ENCODE measurements at regions not wholly inside any gene's neighbourhood (a gene's known extent, or its start where the extent isn't known, plus 50 kb on each side); places are given as distances from the start of the nearest gene placed in this dataset.
"Not testable (repeated sequence)": the region's sequence is repeated elsewhere in the genome, so short reads cannot be mapped to it uniquely, and the experiment has no call there.

- no peak for DNase-seq
Measured at GRCh38 chr3:125645616-125646015, 50.3 kb upstream of the OSBPL11 start.

DNA sequence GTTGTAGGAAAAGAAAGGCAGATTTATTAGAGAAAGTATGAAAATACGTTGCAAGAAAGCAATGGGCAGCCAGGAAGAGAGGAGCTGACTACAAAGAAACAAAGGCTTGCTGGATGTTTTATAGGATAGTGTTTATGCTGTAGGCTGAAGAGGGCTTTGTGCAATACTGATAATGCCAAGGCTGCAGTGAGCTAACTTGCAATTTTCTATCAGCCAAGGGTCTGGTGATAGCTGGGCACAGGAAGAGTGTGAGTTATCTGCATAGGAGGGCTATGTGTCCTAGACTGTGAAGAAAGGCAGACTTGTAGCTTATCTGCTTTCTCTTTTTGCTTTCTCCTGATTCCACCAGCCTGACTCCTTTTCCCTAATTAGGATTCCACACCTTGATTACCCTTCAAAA is 51.3 kb upstream of the OSBPL11 start:
- DNase-seq, result no peak

- no peak for DNase-seq
Measured at GRCh38 chr3:125647318-125648014, 52.2 kb upstream of the OSBPL11 start.

DNA sequence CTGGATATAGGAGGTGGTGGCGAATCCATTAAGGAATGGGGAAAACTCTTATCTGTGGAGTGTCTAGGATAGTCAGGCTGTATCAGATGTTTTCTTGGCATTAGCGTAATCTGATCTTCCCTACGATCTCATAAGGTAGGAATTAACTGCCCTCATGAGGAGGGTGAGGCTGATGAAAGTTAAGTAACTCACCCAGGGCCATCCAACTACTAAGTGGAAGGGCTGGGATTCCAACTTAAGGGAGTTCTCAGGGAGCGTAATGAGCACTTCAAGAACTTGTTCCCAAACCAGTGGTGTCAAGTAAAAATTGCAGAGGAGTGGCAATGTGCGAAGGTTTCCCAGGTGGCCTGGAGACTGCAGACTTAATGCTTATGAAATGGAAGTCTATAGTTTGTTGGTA is 55.9 kb upstream of the OSBPL11 start:
- DNase-seq, result no peak

GRCh38 chr3:125652349-125652748 is 57.1 kb upstream of the OSBPL11 start:
- no peak for DNase-seq

- DNase-seq, result no peak
Measured at GRCh38 chr3:125654526-125654925, 59.2 kb upstream of the OSBPL11 start.

DNA sequence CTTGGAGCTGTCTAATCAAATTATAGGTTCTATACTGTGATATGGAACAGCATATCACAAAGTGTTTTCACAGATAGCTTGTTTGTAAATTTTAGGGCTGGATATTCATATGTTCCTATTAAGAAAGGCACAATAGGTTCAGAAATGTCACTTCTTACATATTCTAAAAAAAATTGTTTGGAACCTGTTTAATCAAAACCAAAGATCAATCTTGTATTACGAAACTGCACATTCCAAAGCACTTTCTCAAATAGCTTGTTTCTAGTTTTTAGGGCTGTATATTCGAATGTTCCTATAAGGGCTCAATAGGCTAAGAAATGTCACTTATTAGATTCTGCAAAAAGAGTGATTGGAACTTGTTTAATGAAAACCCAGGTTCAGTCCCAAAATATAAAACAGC is 67.4 kb upstream of the OSBPL11 start:
- DNase-seq, result no peak

GRCh38 chr3:125670352-125670751 is 75.1 kb upstream of the OSBPL11 start:
- DNase-seq, result no peak

- DNase-seq, result no peak
Measured at GRCh38 chr3:125670945-125671344, 75.6 kb upstream of the OSBPL11 start.

DNA sequence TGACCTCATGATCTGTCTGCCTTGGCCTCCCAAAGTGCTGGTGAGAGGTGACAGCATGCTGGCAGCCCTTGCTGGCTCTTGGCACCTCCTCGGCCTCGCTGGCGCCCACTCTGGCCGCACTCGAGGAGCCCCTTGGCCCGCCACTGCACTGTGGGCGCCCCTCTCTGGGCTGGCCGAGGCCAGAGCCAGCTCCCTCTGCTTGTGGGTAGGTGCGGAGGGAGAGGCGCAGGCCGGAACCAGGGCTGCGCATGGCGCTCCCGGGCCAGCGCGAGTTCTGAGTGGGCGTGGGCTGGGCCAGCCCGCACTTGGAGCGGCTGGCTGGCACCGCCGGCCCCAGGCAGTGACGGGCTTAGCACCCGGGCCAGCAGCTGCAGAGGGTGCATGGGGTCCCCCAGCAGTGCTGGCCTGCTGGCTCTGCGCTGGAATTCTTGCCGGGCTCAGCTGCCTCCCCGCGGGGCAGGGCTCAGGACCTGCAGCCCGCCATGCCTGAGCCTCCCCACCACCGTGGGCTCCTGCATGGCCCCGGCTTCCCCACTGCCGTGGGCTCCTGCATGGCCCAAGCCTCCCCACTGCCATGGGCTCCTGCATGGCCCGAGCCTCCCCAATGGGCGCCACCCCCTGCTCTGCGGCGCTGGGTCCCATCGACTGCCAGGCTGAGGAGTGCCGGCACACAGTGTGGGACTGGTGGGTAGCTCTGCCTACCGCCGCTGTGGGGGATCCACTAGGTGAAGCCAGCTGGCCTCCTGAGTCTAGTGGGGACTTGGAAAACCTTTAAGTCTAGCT is 76.4 kb upstream of the OSBPL11 start:
- no peak for DNase-seq

GRCh38 chr3:125675791-125676190 is 80.5 kb upstream of the OSBPL11 start:
- no peak for DNase-seq

DNA sequence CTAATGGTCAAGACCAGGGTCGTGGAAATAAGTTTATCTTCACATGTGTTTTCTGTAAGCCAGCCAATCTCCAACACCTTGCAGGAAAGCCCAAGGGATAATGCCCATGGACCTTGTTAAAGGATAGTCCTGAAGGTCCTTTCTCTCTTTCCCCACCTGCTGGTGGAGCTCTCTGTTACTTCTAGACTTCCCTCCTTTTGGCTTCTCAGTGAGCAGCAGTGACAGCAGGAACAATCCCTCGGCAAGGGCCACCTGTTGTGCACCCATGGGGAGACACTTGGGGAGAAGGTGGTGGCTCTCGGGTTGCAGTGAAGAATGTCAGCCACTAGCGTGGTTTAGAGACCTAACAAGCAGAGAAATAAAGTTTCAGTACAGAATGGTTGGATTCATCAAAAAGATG is 84.0 kb upstream of the OSBPL11 start:
- no peak for DNase-seq

DNA sequence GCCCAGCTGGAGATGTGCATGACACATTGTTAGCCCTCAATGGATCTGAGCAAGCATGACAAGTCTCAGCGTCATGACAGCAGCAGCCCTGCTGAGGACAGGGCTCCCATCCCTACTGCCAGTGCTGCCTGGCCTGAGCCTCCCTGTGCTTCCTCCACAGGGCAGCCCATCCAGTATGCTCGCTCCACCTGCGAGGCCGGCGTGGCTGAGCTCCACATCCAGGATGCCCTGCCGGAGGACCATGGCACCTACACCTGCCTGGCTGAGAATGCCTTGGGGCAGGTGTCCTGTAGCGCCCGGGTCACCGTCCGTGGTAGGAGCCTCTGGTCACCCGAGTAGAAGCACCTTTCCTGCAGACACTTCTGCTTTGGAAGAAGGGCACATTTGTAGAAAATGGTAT is 85.8 kb upstream of the OSBPL11 start:
- no peak for DNase-seq

- DNase-seq, result not testable (repeated sequence)
Measured at GRCh38 chr3:125681906-125682305, 86.6 kb upstream of the OSBPL11 start.

GRCh38 chr3:125682610-125683009 is 87.3 kb upstream of the OSBPL11 start:
- DNase-seq, result not testable (repeated sequence)

GRCh38 chr3:125683067-125683829 is 88.0 kb upstream of the OSBPL11 start:
- no peak for DNase-seq

- DNase-seq, result no peak
Measured at GRCh38 chr3:125684199-125684598, 88.9 kb upstream of the OSBPL11 start.

DNA sequence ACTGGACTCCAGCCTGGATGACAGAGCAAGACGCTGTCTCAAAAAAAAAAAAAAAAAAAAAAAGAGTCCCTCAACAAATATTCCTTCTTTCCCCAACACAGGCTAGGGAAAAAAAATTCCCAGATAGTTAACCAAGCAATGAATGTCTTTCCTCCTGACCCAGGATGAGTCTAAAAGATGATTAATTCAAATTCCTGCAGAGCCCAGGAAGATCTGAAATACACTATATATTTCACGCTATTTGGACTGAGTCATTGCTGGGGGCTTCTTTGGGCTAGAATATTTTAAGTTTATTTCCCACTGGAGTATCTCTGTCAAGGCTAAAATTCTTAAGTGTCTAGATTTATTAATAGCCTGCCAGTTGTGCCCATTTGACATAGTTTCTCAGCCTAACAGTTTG is 90.4 kb upstream of the OSBPL11 start:
- DNase-seq, result not testable (repeated sequence)

DNA sequence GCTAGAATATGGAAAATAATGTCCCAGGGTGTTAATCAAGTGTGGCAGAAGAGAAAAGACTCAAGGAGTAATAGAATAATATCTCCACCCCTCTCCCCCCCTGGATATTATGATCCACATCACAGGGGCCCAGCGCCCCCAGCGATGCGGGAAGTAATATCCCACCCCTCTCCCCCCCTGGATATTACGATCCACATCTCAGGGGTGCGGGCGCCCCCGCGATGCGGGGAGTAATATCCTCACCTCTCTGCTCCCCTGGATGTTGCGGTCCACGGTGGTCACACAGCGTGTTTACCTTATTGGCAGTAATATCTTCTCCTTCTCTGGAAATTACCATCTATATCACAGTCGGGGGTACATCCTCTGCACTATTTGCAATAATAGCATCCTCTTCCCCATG is 97.1 kb upstream of the OSBPL11 start:
- no peak for DNase-seq

DNA sequence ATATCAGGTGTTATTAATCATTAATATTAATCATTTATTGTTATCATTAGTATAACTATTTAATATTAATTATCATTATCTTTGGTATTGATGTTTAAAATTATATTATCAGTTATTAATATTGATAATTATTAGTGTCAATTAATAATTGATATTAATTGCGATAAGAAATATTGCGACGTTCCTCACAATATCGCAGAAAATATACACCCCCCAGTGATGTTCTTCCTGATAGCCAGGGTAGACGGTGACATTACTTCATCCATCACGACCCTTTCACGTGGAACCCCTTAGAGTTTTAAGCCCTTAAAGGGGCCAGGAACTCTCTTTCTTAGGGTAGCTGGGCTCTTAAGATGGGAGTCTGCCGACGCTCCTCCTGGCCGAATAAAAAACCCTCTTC is 98.6 kb upstream of the OSBPL11 start:
- no peak for DNase-seq

DNA sequence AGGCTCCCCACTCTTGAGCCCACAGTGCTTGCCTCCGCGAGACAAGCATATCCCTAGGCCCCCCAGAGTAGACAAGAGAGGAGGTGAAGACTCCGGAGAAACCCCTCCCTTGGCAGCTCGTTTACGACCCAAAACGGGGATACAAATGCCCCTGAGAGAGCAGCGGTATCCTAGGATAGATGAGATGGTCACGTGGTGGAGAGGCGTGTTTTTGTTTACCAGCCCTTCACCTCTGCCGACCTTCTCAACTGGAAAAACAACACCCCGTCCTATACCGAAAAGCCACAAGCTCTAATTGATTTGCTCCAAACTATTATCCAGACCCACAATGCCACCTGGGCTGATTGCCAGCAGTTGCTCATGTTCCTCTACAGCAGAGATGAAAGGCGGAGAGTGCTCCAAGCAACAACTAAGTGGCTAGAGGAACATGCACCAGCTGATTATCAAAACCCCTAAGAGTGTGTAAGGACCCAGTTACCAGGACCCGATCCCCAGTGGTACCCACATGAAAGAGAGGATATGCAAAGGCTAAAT is 99.5 kb upstream of the OSBPL11 start:
- DNase-seq, result no peak

DNA sequence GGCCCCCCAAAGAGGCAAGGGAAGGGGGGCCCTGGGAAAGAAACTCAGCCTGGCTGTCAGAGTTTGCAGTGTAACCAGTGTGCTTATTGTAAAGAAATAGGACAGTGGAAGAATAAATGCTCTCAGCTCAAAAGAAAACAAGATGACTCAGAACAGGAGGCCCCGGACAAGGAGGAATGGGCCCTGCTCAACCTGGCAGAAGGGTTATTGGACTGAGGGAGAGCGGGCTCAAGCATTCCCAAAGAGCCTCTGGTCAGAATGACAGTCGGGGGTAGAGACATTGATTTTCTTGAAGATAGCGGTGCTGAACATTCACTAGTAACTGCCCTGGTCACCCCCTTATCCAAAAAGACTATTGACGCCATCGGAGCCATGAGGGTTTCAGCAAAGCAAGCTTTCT is 100.4 kb upstream of the OSBPL11 start:
- DNase-seq, result no peak

DNA sequence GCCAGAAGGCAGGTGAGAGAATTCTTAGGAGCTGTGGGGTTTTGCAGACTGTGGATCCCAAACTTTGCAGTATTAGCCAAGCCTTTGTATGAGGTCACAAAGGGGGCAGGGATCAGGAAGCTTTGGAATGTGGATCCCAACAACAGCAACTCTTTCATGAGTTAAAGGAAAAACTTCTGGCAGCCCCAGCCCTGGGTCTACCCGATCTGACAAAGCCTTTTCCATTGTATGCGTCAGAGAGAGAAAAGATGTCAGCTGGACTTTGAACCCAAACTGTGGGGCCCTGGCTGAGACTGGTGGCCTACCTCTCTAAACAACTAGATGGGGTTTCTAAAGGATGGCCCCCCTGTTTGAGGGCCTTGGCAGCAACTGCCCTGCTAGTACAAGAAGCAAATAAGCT is 101.8 kb upstream of the OSBPL11 start:
- not testable (repeated sequence) for DNase-seq

Data from activated CD4-positive, CD25-positive, alpha-beta regulatory T cell (primary cell).